Endothelial cell (in vitro differentiated cells): ENCODE measurements at regions not wholly inside any gene's neighbourhood (a gene's known extent, or its start where the extent isn't known, plus 50 kb on each side); places are given as distances from the start of the nearest gene placed in this dataset.
A peak's percentile ranks its signal among the peaks of the same experiment; 100 is the strongest.

Experiments used
- DNase-seq: peaks from one replicate; pipeline ENCODE4 v3.0.0; 2021; ENCODE audit warnings: low spot score
- H3K27ac Mint-ChIP-seq: one replicate; pipeline ENCODE4 v1.8.0; 2021; ENCODE audit warnings: mixed read lengths, inconsistent platforms; ENCODE audit not compliant: unreplicated experiment
- H3K27me3 Mint-ChIP-seq: one replicate; pipeline ENCODE4 v1.8.0; 2021; ENCODE audit warnings: mild to moderate bottlenecking, moderate library complexity, mixed read lengths, inconsistent platforms; ENCODE audit not compliant: unreplicated experiment
- H3K36me3 Mint-ChIP-seq: one replicate; pipeline ENCODE4 v1.8.0; 2021; ENCODE audit warnings: mild to moderate bottlenecking, low read depth, mixed read lengths, inconsistent platforms; ENCODE audit not compliant: unreplicated experiment
- H3K4me1 Mint-ChIP-seq: one replicate; pipeline ENCODE4 v1.8.0; 2021; ENCODE audit warnings: mild to moderate bottlenecking, mixed read lengths, inconsistent platforms; ENCODE audit not compliant: unreplicated experiment
- H3K4me3 Mint-ChIP-seq: one replicate; pipeline ENCODE4 v1.8.0; 2021; ENCODE audit warnings: mild to moderate bottlenecking, mixed read lengths, inconsistent platforms; ENCODE audit not compliant: unreplicated experiment
- H3K9me3 Mint-ChIP-seq: one replicate; pipeline ENCODE4 v1.8.0; 2021; ENCODE audit warnings: mixed read lengths, inconsistent platforms; ENCODE audit not compliant: unreplicated experiment
- TF ChIP-seq, protein P1 (sequence below): fragments of 200-600 bp; sonication (generic); IDR thresholded peaks from one replicate; pipeline ENCODE4 v1.5.0; 2021; ENCODE audit warnings: antibody characterized with exemption; ENCODE audit not compliant: unreplicated experiment

DNA sequence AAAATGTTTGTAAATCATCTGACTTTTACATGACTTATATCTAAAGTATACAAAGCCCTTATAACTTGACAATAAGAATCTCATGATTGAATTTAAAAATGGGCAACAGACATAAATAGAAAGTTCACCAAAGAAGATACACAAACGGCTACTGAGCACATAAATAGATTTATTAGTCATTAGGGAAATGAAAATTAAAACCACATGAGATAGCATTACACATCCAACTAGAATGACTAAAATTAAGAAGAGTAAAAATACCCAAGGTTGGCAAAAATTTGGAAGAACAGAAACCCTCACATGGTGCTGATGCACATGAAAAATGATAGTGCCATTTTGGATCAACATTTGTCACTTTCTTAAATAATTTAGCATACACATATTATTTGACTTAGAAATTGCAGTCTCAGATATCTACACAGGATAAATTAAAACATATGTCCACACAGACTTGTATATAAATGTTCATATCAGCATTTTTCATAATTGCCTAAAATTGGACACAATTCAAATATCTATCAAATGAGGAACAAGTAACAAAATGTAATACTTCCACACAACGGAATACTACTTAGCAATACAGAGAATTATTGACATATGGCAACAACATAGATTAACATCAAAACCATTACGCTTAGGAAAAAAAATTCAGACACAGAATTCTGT lies 359.1 kb upstream of the DAB2 start:
- Mint-ChIP-seq H3K4me3 (no peak overlapping the region), H3K27ac (no peak overlapping the region), H3K36me3 (peaks cover 6% of the 10 kb centered on the region), H3K4me1 (peaks cover 12% of the 10 kb centered on the region), H3K27me3 (no peaks in the 10 kb centered on the region), H3K9me3 (no peaks in the 10 kb centered on the region)
- TF ChIP-seq, protein P1, sequence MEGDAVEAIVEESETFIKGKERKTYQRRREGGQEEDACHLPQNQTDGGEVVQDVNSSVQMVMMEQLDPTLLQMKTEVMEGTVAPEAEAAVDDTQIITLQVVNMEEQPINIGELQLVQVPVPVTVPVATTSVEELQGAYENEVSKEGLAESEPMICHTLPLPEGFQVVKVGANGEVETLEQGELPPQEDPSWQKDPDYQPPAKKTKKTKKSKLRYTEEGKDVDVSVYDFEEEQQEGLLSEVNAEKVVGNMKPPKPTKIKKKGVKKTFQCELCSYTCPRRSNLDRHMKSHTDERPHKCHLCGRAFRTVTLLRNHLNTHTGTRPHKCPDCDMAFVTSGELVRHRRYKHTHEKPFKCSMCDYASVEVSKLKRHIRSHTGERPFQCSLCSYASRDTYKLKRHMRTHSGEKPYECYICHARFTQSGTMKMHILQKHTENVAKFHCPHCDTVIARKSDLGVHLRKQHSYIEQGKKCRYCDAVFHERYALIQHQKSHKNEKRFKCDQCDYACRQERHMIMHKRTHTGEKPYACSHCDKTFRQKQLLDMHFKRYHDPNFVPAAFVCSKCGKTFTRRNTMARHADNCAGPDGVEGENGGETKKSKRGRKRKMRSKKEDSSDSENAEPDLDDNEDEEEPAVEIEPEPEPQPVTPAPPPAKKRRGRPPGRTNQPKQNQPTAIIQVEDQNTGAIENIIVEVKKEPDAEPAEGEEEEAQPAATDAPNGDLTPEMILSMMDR: no peak
- no peak for DNase-seq

DNA sequence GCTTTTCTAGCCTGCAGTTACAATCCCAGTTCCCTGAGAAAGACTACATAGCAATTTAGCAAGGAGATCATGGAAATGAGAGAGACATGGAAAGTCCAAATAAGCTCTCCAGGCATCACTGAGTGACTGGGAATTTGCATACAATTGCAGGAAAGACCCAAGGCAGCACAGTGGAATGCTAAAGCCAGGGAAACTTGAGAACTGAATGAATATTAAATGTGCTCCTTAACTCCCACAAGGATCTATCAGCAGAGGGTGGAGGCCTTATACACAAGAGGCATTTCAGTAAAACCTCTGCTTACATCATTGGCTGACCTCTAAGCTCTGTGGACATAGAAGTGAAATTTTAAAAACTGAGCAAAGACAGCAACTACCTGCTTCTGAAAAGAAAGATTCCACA lies 355.6 kb upstream of the DAB2 start:
- Mint-ChIP-seq H3K9me3 (no peaks in the 10 kb centered on the region), H3K36me3 (no peaks in the 10 kb centered on the region), H3K27ac (peak overlapping the region; percentile 97), H3K4me3 (no peak overlapping the region), H3K27me3 (no peaks in the 10 kb centered on the region), H3K4me1 (peaks cover 12% of the 10 kb centered on the region)
- TF ChIP-seq, protein P1: no peak
- peak; percentile 24 for DNase-seq

DNA sequence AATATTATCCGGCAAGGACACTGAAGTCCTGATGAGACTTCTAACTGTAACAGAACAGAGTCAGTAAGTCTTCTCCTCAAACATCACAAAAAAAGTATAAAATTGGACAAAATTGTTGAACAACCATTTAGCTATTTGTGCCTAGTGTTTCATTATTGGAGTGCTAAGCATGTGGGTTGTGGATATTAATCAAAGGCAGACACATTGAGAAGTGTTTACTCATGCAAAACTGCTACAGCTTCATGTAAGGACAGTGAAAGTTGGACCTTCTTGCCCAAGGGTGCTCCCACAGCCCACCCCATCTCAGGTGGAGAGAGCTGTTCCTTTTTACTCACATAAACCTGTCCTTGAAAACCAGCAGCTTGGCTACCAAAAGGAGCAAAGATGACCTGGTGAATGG lies 355.1 kb upstream of the DAB2 start:
- Mint-ChIP-seq H3K9me3 (no peaks in the 10 kb centered on the region), H3K27me3 (no peaks in the 10 kb centered on the region), H3K4me1 (peaks cover 12% of the 10 kb centered on the region), H3K4me3 (no peak overlapping the region), H3K27ac (peak overlapping the region; percentile 97), H3K36me3 (no peaks in the 10 kb centered on the region)
- DNase-seq: no peak
- TF ChIP-seq, protein P1: no peak

DNA sequence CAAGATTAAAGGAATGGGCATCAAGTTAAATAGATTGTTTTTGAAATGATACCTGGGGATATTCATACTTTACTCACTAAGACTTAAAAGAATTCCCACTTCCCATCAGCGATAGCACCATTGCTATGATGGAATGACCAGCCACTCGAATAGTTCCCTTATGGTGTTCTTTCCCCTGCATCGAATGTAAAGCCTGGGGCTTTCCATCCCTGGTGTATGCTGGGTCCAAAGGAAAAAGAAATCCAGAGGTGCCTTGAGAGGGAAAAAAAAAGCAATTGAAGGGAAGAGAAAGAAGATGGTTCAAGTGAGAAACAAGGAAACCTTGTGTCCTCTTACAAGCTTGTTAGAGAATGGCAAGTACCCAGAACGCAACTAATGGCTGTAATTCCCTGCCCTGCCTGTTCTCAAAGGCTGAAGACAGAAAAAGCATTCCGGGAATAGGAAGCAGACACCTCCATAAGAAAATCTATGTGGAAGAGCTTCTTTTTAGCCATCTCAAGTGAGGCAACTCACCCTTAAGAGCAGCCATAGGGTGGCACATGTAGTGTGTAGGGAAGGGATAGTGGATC lies 351.1 kb upstream of the DAB2 start:
- H3K9me3 Mint-ChIP-seq: no peaks in the 10 kb centered on the region
- peaks cover 11% of the 10 kb centered on the region for H3K4me1 Mint-ChIP-seq
- no peak overlapping the region for H3K27ac Mint-ChIP-seq
- no peaks in the 10 kb centered on the region for H3K36me3 Mint-ChIP-seq
- TF ChIP-seq, protein P1: no peak
- no peaks in the 10 kb centered on the region for H3K27me3 Mint-ChIP-seq
- H3K4me3 Mint-ChIP-seq: no peak overlapping the region
- no peak for DNase-seq

DNA sequence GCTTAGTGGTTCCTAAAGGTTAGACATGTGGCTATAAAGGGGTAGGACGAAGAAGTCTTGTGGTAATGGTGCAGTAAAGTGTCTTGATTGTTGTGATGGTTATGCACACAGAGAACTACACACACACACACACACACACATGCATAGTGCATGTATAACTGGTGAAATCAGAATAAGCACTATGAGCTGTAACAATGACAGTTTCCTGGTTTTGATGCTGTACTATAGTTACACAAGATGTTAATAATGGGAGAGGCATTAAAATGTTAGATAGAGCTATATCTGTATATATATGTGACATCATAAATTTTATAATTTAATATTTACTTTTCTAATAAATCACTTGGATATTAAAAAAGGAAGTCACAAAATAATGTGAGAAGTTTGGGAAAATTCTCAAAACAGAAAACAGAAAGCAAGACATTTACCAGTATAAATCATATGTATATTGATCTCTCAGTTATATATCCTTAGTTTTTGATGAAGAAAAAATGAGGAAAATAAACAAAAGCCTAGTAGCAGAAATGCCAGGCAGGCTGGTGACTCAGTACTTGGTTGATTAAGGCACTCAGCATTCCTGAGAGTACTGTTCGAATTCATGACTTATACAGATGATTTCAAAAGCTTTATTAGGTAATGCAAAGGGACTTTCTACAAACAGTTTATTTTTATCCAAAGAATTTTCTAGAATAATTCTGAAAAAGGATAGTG lies 350.5 kb upstream of the DAB2 start:
- H3K4me3 Mint-ChIP-seq: no peak overlapping the region
- H3K36me3 Mint-ChIP-seq: no peaks in the 10 kb centered on the region
- no peak for DNase-seq
- H3K9me3 Mint-ChIP-seq: no peaks in the 10 kb centered on the region
- peaks cover 5% of the 10 kb centered on the region for H3K4me1 Mint-ChIP-seq
- H3K27me3 Mint-ChIP-seq: no peaks in the 10 kb centered on the region
- no peak overlapping the region for H3K27ac Mint-ChIP-seq
- TF ChIP-seq, protein P1: no peak
